Muscle layer of colon (tissue), 2 donors: ENCODE measurements at regions not wholly inside any gene's neighbourhood (a gene's known extent, or its start where the extent isn't known, plus 50 kb on each side); places are given as distances from the start of the nearest gene placed in this dataset.
"Not testable (repeated sequence)": the region's sequence is repeated elsewhere in the genome, so short reads cannot be mapped to it uniquely, and the experiment has no call there.

ENCODE experiments used
- H3K27ac ChIP-seq: one replicate; pipeline ENCODE4 v1.7.0; 2013; ENCODE audit warnings: low read depth, mild to moderate bottlenecking, low read length, moderate library complexity
- H3K27me3 ChIP-seq, 2 donors: one replicate each; pipeline ENCODE4 v1.7.0; 2013; ENCODE audit warnings: low read length in 2 of 2, mild to moderate bottlenecking in 2 of 2; ENCODE audit not compliant: insufficient read depth in 2 of 2, control insufficient read depth in 1 of 2
- H3K36me3 ChIP-seq: one replicate; pipeline ENCODE4 v1.7.0; 2013; ENCODE audit warnings: mild to moderate bottlenecking, low read length; ENCODE audit not compliant: insufficient read depth
- H3K4me1 ChIP-seq: one replicate; pipeline ENCODE4 v1.7.0; 2013; ENCODE audit warnings: mild to moderate bottlenecking, low read length; ENCODE audit not compliant: insufficient read depth
- H3K4me3 ChIP-seq, 2 donors: one replicate each; pipeline ENCODE4 v1.7.0; 2013; ENCODE audit warnings: low read length in 2 of 2, low read depth in 1 of 2, mild to moderate bottlenecking in 1 of 2, moderate library complexity in 1 of 2
- H3K9ac ChIP-seq: one replicate; pipeline ENCODE4 v1.7.0; 2013; ENCODE audit warnings: low read length
- H3K9me3 ChIP-seq: one replicate; pipeline ENCODE4 v1.7.0; 2013; ENCODE audit warnings: mild to moderate bottlenecking, low read length
- donor health status: abdominal sarcoma.
- donor health status: Adenocarcinoma of cecum.

DNA sequence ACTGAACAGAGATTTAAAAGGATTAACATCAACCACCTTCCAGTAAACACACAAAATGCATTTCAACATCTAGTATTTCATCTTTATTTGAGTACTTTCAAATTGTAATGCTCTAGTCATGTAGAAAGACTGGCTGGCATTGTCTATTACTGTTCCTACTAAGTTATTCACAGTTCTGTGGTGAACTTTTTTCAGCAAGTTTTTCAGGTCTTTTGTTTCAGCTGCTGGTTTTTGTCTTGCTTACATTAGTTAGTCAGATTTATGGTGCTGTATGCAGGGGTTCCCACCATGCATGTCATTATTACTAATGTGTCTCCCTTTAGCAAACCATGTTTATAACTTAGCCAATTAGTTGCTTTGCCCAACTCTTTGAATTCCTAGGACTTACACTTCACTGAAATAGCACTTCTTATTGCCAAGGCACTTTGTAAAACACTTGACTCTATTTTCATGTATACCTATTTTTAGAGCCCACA lies 253.4 kb upstream of the KITLG start:
- no peaks in the 10 kb centered on the region for H3K36me3 ChIP-seq
- H3K4me3 ChIP-seq: no peak overlapping the region

DNA sequence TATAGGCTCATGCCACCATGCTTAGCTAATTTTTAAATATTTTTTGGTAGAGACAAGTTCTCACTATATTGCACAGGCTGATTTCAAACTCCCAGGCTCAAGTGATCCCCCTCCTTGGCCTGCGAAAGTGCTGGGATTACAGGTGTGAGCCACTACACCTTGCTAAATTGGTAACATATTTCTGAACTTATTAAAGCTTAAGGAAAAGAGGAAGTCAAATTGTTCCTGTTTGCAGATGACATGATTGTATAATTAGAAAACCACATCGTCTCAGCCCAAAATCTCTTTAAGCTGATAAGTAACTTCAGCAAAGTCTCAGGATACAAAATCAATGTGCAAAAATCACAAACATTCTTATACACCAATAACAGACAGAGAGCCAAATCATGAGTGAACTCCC lies 248.3 kb upstream of the KITLG start:
- H3K4me1 ChIP-seq, H3K36me3 ChIP-seq: not testable (repeated sequence)

More for the DNA sequence above, 253.4 kb upstream of the KITLG start:
- Histone ChIP-seq H3K27ac (no peak overlapping the region), H3K9ac (no peak overlapping the region), H3K27me3 (no peaks in the 10 kb centered on the region), H3K9me3 (no peaks in the 10 kb centered on the region), H3K4me1 (peaks cover 9% of the 10 kb centered on the region)

DNA sequence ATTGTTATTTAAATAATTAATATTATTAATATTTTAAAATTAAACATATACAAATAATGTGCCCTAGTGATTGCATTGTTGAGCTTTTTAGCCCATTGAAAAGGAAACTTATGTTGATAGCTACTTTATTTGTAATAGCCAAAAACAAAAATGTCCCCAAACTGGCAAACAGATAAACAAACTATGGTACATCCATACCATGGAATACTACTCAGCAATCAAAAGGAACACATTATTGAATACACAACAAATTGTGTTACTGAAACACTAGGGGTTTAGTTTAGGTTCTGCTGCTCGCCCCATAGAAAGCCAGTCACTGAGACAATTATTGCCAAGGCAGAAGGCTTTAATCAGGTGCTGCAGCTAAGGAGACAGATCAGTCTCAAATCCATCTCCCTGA lies 239.7 kb upstream of the KITLG start:
- H3K4me3 ChIP-seq: no peak overlapping the region
- no peak overlapping the region for H3K9ac ChIP-seq
- no peaks in the 10 kb centered on the region for H3K9me3 ChIP-seq
- H3K36me3 ChIP-seq: no peaks in the 10 kb centered on the region
- H3K27me3 ChIP-seq: no peaks in the 10 kb centered on the region
- no peaks in the 10 kb centered on the region for H3K4me1 ChIP-seq
- H3K27ac ChIP-seq: no peak overlapping the region

More for the DNA sequence above, 248.3 kb upstream of the KITLG start:
- H3K27me3 ChIP-seq, H3K9me3 ChIP-seq, H3K27ac ChIP-seq, H3K4me3 ChIP-seq, H3K9ac ChIP-seq: not testable (repeated sequence)

DNA sequence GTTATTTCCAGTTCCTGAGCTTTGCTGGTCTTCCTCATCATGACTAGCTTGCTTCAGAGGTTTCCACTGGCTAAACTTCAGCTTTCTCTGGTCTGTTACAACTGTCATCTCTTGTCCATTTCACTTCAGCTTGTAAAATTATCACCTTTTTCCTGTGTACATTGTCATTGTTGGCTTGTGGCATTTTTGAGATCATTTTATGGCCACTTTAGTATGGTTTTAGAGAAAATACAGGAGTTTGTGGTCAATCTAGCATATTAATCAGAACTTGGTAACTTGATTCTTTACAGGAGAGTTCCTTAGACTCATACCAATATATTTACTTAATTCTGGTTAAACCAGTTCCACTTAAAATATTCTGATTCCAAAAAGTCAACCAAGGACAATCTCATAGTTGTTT lies 235.9 kb upstream of the KITLG start:
- H3K27ac ChIP-seq: no peak overlapping the region
- H3K9me3 ChIP-seq: no peaks in the 10 kb centered on the region
- no peak overlapping the region for H3K9ac ChIP-seq
- H3K4me1 ChIP-seq: no peaks in the 10 kb centered on the region
- no peak overlapping the region for H3K4me3 ChIP-seq
- no peaks in the 10 kb centered on the region for H3K36me3 ChIP-seq
- no peaks in the 10 kb centered on the region for H3K27me3 ChIP-seq

DNA sequence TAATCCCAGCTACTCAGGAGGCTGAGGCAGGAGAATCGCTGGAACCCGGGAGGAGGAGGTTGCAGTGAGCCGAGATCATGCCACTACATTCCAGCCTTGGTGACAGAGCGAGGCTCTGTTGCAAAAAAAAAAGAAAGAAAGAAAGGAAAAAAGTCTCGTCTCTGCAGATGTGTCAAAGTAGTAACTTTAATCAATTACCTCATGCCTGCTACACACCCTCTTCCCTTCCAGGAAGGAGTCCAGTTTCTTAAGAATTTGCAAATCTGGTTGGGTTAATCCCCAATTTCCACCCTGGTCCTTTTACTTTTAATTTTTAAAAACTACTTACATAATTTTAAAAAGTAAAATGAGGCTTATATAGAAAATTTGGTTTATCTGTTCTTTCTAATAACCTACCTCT lies 234.5 kb upstream of the KITLG start:
- H3K4me3 ChIP-seq: no peak overlapping the region

DNA sequence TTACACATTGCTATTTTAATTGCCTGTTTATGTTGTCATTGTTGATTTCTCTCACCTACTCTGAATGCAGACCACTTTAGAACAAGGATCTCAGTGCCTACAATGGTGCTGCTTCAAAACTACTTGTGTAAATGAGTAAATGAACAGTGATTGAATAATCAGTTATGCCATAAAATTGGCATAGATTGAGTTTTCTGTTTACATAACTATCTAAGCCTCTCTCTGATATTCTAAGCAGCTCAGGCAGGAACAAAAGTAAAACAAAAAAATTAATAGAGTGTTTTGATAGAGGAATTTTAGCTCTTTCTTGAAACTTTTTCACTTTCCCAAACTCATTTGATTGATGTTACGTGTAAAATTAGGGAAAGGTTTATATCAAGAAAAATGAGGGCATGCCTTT lies 232.3 kb upstream of the KITLG start:
- H3K27ac ChIP-seq: no peak overlapping the region
- no peaks in the 10 kb centered on the region for H3K27me3 ChIP-seq
- no peak overlapping the region for H3K4me3 ChIP-seq
- H3K4me1 ChIP-seq: no peaks in the 10 kb centered on the region
- H3K36me3 ChIP-seq: no peaks in the 10 kb centered on the region
- H3K9me3 ChIP-seq: no peaks in the 10 kb centered on the region
- H3K9ac ChIP-seq: no peak overlapping the region

More for the DNA sequence above, 234.5 kb upstream of the KITLG start:
- H3K27me3 ChIP-seq: no peaks in the 10 kb centered on the region
- H3K4me1 ChIP-seq: no peaks in the 10 kb centered on the region
- H3K9ac ChIP-seq: no peak overlapping the region
- H3K36me3 ChIP-seq: no peaks in the 10 kb centered on the region
- H3K27ac ChIP-seq: no peak overlapping the region
- no peaks in the 10 kb centered on the region for H3K9me3 ChIP-seq

DNA sequence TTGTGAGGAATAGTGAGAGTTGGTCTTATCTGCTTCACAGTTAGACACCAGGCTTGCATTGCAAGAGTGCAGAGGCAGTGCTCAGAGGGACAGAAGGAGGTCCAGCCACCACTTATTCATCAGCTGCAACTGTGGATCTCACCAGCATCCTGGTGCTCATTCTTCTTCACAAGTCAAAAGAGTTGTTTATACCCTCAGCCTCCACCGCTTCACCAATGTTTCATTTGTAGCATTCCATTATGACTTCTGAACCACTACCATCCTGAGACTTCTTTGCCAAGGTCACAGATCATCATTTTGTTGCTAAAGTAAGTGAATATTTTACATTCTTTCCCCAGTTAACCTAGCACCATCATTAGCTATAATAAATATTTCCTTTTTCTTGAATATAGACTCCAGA lies 230.5 kb upstream of the KITLG start:
- H3K4me3 ChIP-seq: no peak overlapping the region
- no peak overlapping the region for H3K27ac ChIP-seq
- no peaks in the 10 kb centered on the region for H3K4me1 ChIP-seq
- H3K27me3 ChIP-seq: no peaks in the 10 kb centered on the region
- no peak overlapping the region for H3K9ac ChIP-seq
- no peaks in the 10 kb centered on the region for H3K36me3 ChIP-seq
- no peaks in the 10 kb centered on the region for H3K9me3 ChIP-seq

DNA sequence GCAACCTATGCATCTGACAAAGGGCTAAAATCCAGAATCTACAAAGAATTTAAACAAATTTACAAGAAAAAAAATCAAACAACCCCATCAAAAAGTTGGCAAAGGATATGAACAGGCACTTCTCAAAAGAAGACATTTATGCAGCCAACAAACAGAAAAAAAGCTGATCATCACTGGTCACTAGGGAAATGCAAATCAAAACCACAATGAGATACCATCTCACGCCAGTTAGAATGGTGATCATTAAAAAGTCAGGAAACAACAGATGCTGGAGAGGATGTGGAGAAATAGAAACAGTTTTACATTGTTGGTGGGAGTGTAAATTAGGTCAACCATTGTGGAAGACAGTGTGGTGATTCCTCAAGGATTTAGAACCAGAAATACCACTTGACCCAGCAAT lies 229.6 kb upstream of the KITLG start:
- H3K9me3 ChIP-seq, H3K27ac ChIP-seq, H3K4me1 ChIP-seq, H3K4me3 ChIP-seq, H3K27me3 ChIP-seq, H3K9ac ChIP-seq, H3K36me3 ChIP-seq: not testable (repeated sequence)

DNA sequence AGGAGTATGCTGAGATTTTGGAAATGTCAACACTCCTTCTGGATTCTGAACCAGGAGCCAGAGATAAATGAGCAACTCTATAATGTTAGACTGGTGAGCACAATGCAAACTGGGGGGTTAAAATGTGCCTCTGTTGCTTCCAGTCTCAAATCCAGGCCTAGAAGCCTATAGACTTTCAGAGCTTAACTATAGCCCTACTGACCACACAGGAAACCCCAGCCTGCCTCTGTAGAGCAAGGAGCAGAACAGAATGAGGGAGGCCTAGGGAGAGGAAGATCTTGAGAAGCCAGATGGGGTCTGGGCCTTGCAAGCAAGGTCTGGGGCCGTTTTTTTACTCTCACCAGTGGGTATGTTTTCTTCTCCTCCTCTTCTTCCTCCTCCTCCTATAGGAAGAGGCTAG lies 225.4 kb upstream of the KITLG start:
- H3K9ac ChIP-seq: no peak overlapping the region
- no peaks in the 10 kb centered on the region for H3K27me3 ChIP-seq
- H3K27ac ChIP-seq: no peak overlapping the region
- H3K4me3 ChIP-seq: no peak overlapping the region
- H3K9me3 ChIP-seq: no peaks in the 10 kb centered on the region
- no peaks in the 10 kb centered on the region for H3K36me3 ChIP-seq
- no peaks in the 10 kb centered on the region for H3K4me1 ChIP-seq

DNA sequence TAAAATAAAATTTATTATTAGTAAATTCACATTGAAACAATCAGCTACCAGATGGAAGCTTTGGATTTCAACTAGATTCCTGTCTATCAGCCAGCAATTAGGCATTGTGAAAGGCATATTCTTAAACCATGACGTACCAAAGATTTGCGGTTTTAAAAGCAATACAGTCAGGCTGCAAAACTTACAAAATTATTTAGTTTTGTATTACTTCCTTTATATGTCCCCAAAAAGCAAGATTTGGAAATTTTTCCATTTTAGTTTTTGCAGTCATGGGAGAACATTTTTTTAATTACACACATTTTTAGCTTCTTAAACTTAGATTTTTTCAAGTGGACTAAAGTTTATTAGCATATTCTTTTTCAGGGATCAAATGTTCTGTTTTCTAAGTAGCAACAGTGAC lies 225.0 kb upstream of the KITLG start:
- Histone ChIP-seq H3K4me1 (no peaks in the 10 kb centered on the region), H3K4me3 (no peak overlapping the region), H3K9ac (no peak overlapping the region), H3K27me3 (no peaks in the 10 kb centered on the region), H3K36me3 (no peaks in the 10 kb centered on the region), H3K9me3 (no peaks in the 10 kb centered on the region), H3K27ac (no peak overlapping the region)

DNA sequence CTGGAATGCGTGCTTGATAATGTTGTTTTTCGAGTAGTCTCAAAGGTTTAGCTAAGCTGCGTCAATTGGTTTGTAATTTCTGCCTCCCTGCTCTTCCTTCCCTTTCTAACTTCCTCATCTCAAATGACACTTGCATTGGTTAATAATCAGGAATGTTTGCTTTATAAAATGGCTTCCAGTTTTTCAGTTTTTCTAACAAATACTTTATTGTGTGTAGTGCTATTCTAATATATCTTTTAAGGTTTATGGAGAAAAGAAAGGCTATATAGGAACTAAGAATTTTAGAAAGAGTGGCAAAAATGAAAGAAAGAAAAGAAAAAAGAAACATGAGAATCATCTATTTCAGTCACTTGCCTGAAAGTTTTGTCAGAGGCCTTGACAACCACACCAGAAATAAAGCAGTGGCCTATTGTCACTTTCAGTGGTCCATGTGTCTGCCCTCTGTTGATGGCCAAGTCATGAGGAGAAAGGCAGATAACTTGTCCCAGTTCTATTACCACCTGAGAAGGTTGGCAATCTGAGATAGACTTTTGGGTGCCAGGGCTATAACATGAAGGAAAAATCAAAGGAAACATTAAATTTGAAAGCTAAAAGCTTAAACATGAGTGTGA lies 221.9 kb upstream of the KITLG start:
- Histone ChIP-seq H3K9ac (no peak overlapping the region), H3K4me1 (no peaks in the 10 kb centered on the region), H3K27me3 (no peaks in the 10 kb centered on the region), H3K9me3 (no peaks in the 10 kb centered on the region), H3K27ac (no peak overlapping the region), H3K36me3 (no peaks in the 10 kb centered on the region), H3K4me3 (no peak overlapping the region)

DNA sequence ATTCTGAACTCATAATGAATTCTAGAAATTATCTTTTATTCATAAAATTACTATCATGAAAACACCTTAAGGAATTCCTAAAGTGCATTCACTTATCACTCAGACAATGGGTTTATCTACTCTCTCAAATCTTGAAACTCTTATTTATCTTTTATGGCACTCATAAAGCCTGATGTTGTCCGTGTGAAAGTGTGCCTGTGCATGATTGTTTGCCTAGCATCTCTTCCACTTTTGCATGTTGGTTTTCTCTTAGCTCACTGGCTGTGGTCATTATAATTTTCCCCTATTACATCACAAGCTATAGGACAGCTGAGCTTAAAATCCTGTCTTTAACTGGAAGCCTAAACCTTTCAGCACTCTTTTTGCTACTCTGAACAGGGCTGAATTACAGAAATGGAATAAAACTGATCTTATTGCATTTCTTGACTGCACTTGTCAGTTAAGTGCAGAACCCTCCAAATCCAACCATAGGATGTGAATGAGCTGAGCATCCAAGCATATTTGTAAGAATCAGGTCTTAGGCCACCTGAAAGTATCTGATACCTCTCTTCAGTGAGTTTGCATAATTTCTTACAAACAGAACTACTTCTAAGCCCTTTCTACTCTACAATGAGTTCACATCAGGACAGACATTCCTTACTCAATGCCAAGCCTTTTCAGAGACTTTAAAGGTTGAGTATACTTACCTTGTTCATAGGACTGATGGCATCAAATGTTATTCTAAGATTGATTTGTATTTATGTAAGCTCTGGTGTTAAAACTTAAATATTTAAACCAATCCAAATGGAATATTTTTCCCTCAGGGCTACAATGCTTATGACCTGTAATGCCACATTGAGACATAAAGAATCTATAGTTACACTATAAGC lies 221.2 kb upstream of the KITLG start:
- Histone ChIP-seq H3K36me3 (no peaks in the 10 kb centered on the region), H3K4me3 (no peak overlapping the region), H3K27me3 (no peaks in the 10 kb centered on the region), H3K9ac (no peak overlapping the region), H3K4me1 (no peaks in the 10 kb centered on the region), H3K9me3 (no peaks in the 10 kb centered on the region), H3K27ac (no peak overlapping the region)
